ENCODE measurements at regions not wholly inside any gene's neighbourhood (a gene's known extent, or its start where the extent isn't known, plus 50 kb on each side); places are given as distances from the start of the nearest gene placed in this dataset.

GRCh38 chr10:8289186-8289924 lies 234.9 kb downstream of the GATA3 start:
- H3K4me3 ChIP-seq (ENCODE audit: low read length in 3 of 3): no peak overlapping the region
- no peaks in the 10 kb centered on the region for H3K9me3 ChIP-seq (ENCODE audit: control insufficient read depth in 2 of 3, insufficient read depth in 1 of 3, low read length in 3 of 3)
- no peak for FAIRE-seq
- H3K36me3 ChIP-seq (ENCODE audit: control insufficient read depth in 2 of 3, insufficient read depth in 3 of 3, low read length in 3 of 3): no peaks in the 10 kb centered on the region
- no peaks in the 10 kb centered on the region for H3K27me3 ChIP-seq (ENCODE audit: control insufficient read depth, insufficient read depth, low read length)
- H3K9ac ChIP-seq (ENCODE audit: low read length in 3 of 3): no peak overlapping the region
- H3K4me1 ChIP-seq (ENCODE audit: control insufficient read depth in 2 of 3, insufficient read depth in 2 of 3, low read depth in 1 of 3, low read length in 3 of 3): no peaks in the 10 kb centered on the region
- no peak for TF ChIP-seq CTCF (IDR thresholded peaks at IDR 0.05; ENCODE audit: borderline replicate concordance, extremely low read depth, insufficient read depth)
- no peak overlapping the region for H3K27ac ChIP-seq (ENCODE audit: low read depth in 2 of 2, low read length in 2 of 2)
- intact Hi-C loops (cut with DNase I): no loop called here
- DNase-seq: no peak

- no peak for DNase-seq
- H3K9me3 ChIP-seq (ENCODE audit: control insufficient read depth in 2 of 3, insufficient read depth in 1 of 3, low read length in 3 of 3): no peaks in the 10 kb centered on the region
- no peaks in the 10 kb centered on the region for H3K4me1 ChIP-seq (ENCODE audit: control insufficient read depth in 2 of 3, insufficient read depth in 2 of 3, low read depth in 1 of 3, low read length in 3 of 3)
- H3K9ac ChIP-seq (ENCODE audit: low read length in 3 of 3): no peak overlapping the region
- no peak for FAIRE-seq
- TF ChIP-seq CTCF (IDR thresholded peaks at IDR 0.05; ENCODE audit: borderline replicate concordance, extremely low read depth, insufficient read depth): no peak
- no peak overlapping the region for H3K4me3 ChIP-seq (ENCODE audit: low read length in 3 of 3)
- H3K27ac ChIP-seq (ENCODE audit: low read depth in 2 of 2, low read length in 2 of 2): no peak overlapping the region
- peaks cover 5% of the 10 kb centered on the region for H3K27me3 ChIP-seq (ENCODE audit: control insufficient read depth, insufficient read depth, low read length)
- no peaks in the 10 kb centered on the region for H3K36me3 ChIP-seq (ENCODE audit: control insufficient read depth in 2 of 3, insufficient read depth in 3 of 3, low read length in 3 of 3)
- intact Hi-C loops (cut with DNase I): no loop called here
Measured at GRCh38 chr10:8294779-8295178, 240.3 kb downstream of the GATA3 start.

- no peaks in the 10 kb centered on the region for H3K4me1 ChIP-seq (ENCODE audit: control insufficient read depth in 2 of 3, insufficient read depth in 2 of 3, low read depth in 1 of 3, low read length in 3 of 3)
- H3K27me3 ChIP-seq (ENCODE audit: control insufficient read depth, insufficient read depth, low read length): peaks cover 5% of the 10 kb centered on the region
- H3K36me3 ChIP-seq (ENCODE audit: control insufficient read depth in 2 of 3, insufficient read depth in 3 of 3, low read length in 3 of 3): no peaks in the 10 kb centered on the region
- intact Hi-C loops (cut with DNase I): no loop called here
- TF ChIP-seq CTCF (IDR thresholded peaks at IDR 0.05; ENCODE audit: borderline replicate concordance, extremely low read depth, insufficient read depth): no peak
- H3K27ac ChIP-seq (ENCODE audit: low read depth in 2 of 2, low read length in 2 of 2): no peak overlapping the region
- FAIRE-seq: no peak
- DNase-seq: no peak
- H3K9me3 ChIP-seq (ENCODE audit: control insufficient read depth in 2 of 3, insufficient read depth in 1 of 3, low read length in 3 of 3): no peaks in the 10 kb centered on the region
- H3K9ac ChIP-seq (ENCODE audit: low read length in 3 of 3): no peak overlapping the region
- no peak overlapping the region for H3K4me3 ChIP-seq (ENCODE audit: low read length in 3 of 3)
Measured at GRCh38 chr10:8295311-8295710, 240.8 kb downstream of the GATA3 start.

Measured in kidney (tissue), 13 donors.